GM10266 (cell line): ENCODE measurements at regions not wholly inside any gene's neighbourhood (a gene's known extent, or its start where the extent isn't known, plus 50 kb on each side); places are given as distances from the start of the nearest gene placed in this dataset.

ENCODE experiments used
- DNase-seq: peaks from one replicate; pipeline ENCODE4 v3.0.0; 2012; ENCODE audit errors: extremely low spot score
- TF ChIP-seq, protein P1 (sequence below): IDR thresholded peaks from 2 replicates; pipeline ENCODE4 v1.5.1; 2012; ENCODE audit warnings: mild to moderate bottlenecking, low read depth; ENCODE audit not compliant: control insufficient read depth, insufficient read depth; ENCODE audit errors: missing control alignments

DNA sequence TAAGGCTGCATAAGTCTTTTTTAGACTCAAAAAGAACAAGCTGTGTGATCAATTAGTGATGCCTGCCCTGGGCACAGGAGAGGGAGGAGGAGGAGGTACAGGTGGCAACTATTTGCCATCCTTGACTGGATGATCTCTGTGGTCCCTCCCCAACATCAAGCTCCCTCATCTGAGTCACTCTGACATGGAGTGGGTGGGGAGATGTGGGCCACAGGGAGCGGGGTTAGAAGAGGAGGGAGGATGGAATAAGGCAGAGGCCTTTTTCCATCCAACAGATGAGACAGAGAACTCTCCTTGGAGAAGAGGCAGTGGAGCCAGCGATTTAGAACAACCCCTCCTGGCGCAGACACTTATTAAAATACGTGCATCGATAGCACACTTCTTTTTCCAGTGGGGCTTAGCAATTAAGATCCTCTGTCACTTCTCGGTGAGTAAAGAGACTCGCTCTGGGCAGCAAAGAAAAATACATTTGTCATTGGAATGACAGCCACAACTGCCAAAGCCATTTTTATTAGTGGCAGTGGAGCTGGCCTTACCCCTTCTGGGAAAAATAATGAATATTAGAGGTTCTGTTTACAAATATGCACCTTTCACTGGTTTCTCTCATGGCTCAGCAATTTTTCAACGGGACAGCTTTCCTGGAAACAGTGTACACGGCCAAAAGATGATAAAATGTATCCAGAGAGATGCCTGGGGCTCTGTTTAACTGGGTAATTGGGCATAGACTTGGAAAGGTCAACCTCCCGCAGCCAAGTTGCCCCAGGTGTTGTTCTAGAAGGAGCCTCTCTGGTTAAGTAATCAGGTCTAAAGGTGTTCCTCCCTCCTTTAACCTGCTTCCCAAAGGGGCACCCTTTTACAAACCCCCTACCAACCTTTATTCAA, 238.4 kb upstream of the CXCR4 start:
- DNase-seq: no peak
- TF ChIP-seq, protein P1, sequence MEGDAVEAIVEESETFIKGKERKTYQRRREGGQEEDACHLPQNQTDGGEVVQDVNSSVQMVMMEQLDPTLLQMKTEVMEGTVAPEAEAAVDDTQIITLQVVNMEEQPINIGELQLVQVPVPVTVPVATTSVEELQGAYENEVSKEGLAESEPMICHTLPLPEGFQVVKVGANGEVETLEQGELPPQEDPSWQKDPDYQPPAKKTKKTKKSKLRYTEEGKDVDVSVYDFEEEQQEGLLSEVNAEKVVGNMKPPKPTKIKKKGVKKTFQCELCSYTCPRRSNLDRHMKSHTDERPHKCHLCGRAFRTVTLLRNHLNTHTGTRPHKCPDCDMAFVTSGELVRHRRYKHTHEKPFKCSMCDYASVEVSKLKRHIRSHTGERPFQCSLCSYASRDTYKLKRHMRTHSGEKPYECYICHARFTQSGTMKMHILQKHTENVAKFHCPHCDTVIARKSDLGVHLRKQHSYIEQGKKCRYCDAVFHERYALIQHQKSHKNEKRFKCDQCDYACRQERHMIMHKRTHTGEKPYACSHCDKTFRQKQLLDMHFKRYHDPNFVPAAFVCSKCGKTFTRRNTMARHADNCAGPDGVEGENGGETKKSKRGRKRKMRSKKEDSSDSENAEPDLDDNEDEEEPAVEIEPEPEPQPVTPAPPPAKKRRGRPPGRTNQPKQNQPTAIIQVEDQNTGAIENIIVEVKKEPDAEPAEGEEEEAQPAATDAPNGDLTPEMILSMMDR: no peak

DNA sequence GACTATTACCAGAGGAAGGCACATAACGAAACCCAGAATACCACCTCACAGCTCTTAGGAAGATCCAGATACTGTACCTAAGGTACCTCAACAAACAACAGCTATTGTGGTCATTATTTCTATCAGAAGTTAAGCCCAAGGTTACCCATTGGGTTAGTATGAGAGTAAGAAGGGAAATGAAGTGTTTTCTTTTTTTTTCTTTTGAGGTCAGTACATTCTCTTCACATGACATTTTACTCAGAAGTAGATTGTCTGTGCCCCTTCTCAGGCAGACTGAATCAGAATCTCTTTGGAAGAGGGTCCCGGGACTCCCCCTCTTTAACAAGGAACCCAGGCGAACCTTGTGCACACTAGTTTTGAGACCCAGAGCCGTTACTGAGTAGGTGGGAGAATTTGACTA, 233.7 kb upstream of the CXCR4 start:
- TF ChIP-seq, protein P1: no peak
- no peak for DNase-seq

DNA sequence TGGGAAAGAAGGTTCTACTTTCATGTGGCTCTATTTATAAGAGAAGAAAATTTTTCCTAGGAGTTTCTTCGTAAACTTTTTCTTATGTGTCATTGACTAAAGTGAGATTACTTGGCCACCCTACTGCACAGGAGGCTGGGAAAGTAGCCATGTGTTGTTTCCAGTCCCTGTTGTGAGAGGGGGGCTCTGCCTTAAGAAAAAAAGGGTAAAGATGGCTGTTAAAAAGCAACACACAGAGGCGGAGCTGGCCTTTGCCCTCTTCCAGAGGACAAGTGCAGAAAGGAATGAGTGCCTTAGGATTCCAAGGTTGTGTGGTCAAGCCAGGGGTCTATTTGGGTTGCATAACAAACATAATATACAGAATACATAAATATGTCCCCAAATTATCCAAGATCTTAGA, 230.0 kb upstream of the CXCR4 start:
- TF ChIP-seq, protein P1: no peak
- DNase-seq: no peak

DNA sequence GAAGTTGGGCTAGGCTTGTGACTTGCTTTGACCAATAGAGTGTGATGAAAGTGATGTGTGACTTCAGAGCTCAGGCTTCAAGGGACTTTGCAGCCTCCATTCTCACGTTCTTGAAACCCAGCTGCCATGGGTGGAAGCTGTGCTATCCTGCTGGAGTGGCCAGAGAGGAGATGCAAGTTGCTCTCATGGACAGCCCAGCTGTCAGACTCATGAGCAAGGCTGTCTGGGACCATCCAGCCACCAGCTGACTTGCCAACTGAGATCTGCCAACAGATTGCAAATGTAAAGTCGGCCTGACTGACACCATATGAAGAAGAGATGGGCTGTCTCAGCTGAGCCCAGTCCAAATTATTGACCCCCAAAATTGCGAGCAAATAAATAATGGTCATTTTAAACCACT, 226.4 kb upstream of the CXCR4 start:
- no peak for DNase-seq
- TF ChIP-seq, protein P1: no peak

DNA sequence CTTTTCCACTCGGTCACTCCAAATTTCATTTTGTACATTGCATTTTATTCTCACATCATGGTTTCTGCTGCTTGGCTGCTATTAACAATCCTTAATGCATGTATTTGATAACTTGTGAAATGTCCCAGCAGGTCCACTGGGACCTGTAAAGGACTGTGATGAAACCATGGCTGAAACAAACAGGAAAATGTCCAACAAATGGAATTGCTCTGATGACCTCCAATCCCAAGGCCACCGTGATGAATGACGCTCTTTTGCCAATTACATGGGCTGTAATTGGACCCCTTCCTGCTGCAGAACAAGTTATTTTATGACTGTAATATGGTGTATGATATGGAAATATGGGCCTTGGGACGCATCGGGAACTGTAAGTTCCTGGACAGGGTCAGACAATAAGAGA, 224.2 kb upstream of the CXCR4 start:
- DNase-seq: no peak
- TF ChIP-seq, protein P1: no peak

DNA sequence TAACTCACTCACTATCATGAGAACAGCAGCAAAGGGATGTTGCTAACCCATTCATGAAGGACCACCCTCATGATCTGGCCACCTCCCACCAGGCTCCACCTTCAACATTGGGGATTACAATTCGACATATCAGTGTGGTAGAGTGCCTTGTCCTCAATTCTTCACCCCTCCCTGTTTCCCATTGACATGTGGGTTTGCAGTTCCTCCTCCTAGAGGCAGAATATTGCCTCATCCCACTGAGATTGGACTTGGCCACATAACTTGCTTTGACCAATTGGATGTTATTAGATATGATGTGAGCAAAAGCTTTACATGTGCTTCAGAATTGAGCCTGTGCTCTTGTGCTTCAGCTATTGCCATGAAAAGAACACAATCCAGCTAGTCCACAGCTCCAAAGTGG, 217.0 kb upstream of the CXCR4 start:
- TF ChIP-seq, protein P1: no peak
- no peak for DNase-seq

DNA sequence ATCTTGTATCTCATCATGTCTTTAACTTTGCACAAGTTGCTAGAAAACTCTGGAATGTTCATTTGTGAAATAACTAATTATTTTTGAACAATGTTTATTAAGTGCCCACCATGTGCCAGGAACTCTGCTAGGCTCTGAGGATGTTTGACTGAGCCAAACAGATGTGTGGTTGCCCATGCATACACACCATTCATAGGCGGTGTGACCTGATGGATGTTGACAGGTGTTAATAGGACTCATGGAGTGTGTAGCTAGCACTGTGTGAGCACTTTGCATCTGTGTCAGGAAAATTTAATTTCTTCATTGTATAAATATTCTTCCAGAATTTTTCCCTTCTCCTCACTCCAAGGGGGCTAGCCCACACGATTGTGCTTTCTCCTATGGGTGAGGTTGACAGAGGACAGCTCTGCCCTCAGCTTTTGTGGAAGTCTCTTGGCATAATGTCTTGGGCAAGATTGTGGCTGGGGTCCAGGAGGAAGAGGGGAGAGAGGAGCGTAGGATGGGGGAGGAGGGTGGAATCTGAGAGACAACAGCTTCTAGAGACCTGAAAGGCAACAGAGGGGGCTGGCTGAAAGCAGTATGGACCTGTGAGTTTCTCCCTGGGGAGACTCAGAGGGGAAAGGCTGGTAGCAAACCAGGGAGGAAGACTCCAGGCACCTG, 214.6 kb upstream of the CXCR4 start:
- no peak for DNase-seq
- TF ChIP-seq, protein P1: no peak
